ENCODE measurements at regions not wholly inside any gene's neighbourhood (a gene's known extent, or its start where the extent isn't known, plus 50 kb on each side); places are given as distances from the start of the nearest gene placed in this dataset.
A peak's percentile ranks its signal among the peaks of the same experiment; 100 is the strongest.

GRCh38 chr7:42756841-42757240 is 155.0 kb downstream of the C7orf25 start:
- DNase-seq, result no peak

GRCh38 chr7:42753811-42754363 is 158.0 kb downstream of the C7orf25 start:
- no peak for DNase-seq

- DNase-seq, result no peak
Observed at GRCh38 chr7:42753367-42753766, 158.5 kb downstream of the C7orf25 start.

GRCh38 chr7:42750172-42750571 is 161.7 kb downstream of the C7orf25 start:
- DNase-seq, result no peak

- no peak for DNase-seq
Observed at GRCh38 chr7:42747044-42747443, 164.8 kb downstream of the C7orf25 start.

- DNase-seq, result no peak
Observed at GRCh38 chr7:42746214-42746613, 165.7 kb downstream of the C7orf25 start.

- peak; percentile 24 for DNase-seq
Observed at GRCh38 chr7:42745357-42746059, 166.4 kb downstream of the C7orf25 start.

- DNase-seq, result no peak
Observed at GRCh38 chr7:42744746-42745145, 167.1 kb downstream of the C7orf25 start.

GRCh38 chr7:42743077-42743858 is 168.6 kb downstream of the C7orf25 start:
- DNase-seq, result no peak

GRCh38 chr7:42742318-42742717 is 169.6 kb downstream of the C7orf25 start:
- DNase-seq, result no peak

- DNase-seq, result no peak
Observed at GRCh38 chr7:42740408-42740807, 171.5 kb downstream of the C7orf25 start.

- no peak for DNase-seq
Observed at GRCh38 chr7:42739638-42740037, 172.2 kb downstream of the C7orf25 start.

- no peak for DNase-seq
Observed at GRCh38 chr7:42736931-42737330, 174.9 kb downstream of the C7orf25 start.

- DNase-seq, result no peak
Observed at GRCh38 chr7:42735081-42735480, 176.8 kb downstream of the C7orf25 start.

- DNase-seq, result no peak
Observed at GRCh38 chr7:42734568-42734967, 177.3 kb downstream of the C7orf25 start.

GRCh38 chr7:42733040-42733439 is 178.8 kb downstream of the C7orf25 start:
- DNase-seq, result no peak

- no peak for DNase-seq
Observed at GRCh38 chr7:42730586-42730985, 181.3 kb downstream of the C7orf25 start.

GRCh38 chr7:42729053-42729765 is 182.7 kb downstream of the C7orf25 start:
- DNase-seq, result no peak

GRCh38 chr7:42727451-42727850 is 184.4 kb downstream of the C7orf25 start:
- DNase-seq, result no peak

- no peak for DNase-seq
Observed at GRCh38 chr7:42726066-42726785, 185.6 kb downstream of the C7orf25 start.

GRCh38 chr7:42722716-42723115 is 189.2 kb downstream of the C7orf25 start:
- no peak for DNase-seq

GRCh38 chr7:42722198-42722597 is 189.7 kb downstream of the C7orf25 start:
- DNase-seq, result no peak

Data from suppressor macrophage treated with lipopolysaccharide for 4 hours (primary cell).